ENCODE measurements at regions not wholly inside any gene's neighbourhood (a gene's known extent, or its start where the extent isn't known, plus 50 kb on each side); places are given as distances from the start of the nearest gene placed in this dataset.

DNA sequence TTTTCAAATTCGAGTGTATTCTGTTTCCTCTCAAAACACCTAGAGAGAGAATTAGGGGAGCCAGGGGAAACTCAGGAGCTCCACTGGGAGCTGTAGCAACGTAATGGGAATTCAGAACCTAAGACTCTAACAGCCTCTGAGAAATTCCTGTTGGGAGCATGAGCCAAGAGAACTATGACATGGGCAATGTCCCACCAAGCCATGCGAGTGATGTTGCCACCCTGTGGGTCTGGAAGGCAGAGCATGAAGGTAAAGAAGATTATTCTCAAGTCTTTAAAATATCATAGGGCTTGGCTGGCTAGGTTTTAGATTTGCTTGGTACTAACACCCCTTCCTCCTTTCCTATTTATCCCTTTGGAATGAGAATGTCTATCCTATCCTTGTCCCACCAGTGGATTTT, 392.6 kb upstream of the ADAMTS9 start:
- DNase-seq (ENCODE audit: low read depth in 4 of 6, low spot score in 6 of 6), result no peak
- Histone ChIP-seq H3K9me3 (ENCODE audit: control insufficient read depth, insufficient read depth, low read length) (no peaks in the 10 kb centered on the region), H3K4me3 (ENCODE audit: low read depth, low read length) (no peak overlapping the region), H3K27me3 (ENCODE audit: control insufficient read depth, insufficient read depth, low read length) (no peaks in the 10 kb centered on the region), H3K4me1 (ENCODE audit: control insufficient read depth, insufficient read depth, low read length) (no peaks in the 10 kb centered on the region), H3K36me3 (ENCODE audit: control insufficient read depth, insufficient read depth, low read length) (no peaks in the 10 kb centered on the region), H3K27ac (ENCODE audit: low read depth, low read length) (no peak overlapping the region)
- WGBS (ENCODE audit: insufficient coverage), result 86% methylated on average over 1 of the region's 3 CpGs

- H3K9me3 ChIP-seq (ENCODE audit: control insufficient read depth, insufficient read depth, low read length), result no peaks in the 10 kb centered on the region
- no peak overlapping the region for H3K4me3 ChIP-seq (ENCODE audit: low read depth, low read length)
- WGBS (ENCODE audit: insufficient coverage), result 14% methylated on average over 1 of the region's 5 CpGs
- DNase-seq (ENCODE audit: low read depth in 4 of 6, low spot score in 6 of 6), result peak in 1 of 6 donors; percentile 30
- no peaks in the 10 kb centered on the region for H3K4me1 ChIP-seq (ENCODE audit: control insufficient read depth, insufficient read depth, low read length)
- H3K36me3 ChIP-seq (ENCODE audit: control insufficient read depth, insufficient read depth, low read length), result no peaks in the 10 kb centered on the region
- H3K27ac ChIP-seq (ENCODE audit: low read depth, low read length), result no peak overlapping the region
- H3K27me3 ChIP-seq (ENCODE audit: control insufficient read depth, insufficient read depth, low read length), result no peaks in the 10 kb centered on the region
Observed at GRCh38 chr3:65079560-65079959, 391.8 kb upstream of the ADAMTS9 start.

DNA sequence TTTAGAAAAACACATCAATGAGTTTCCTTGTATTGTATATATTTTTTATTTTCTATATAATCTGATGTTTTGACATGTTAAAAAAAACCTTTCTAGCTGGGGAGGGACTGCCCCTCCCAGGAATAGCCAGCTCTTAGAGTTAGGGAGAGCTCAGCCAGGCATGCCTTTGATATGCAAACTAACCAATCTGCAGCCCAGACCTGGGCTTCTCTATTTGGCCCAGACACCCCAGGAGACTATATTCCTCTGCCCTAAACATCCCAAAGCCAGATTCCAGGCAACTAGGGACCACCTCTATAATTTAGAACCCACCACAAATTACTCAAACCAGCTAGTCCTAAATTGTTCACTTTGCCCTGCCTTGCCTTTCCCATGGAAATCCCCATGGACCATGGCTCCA, 390.9 kb upstream of the ADAMTS9 start:
- H3K27me3 ChIP-seq (ENCODE audit: control insufficient read depth, insufficient read depth, low read length), result no peaks in the 10 kb centered on the region
- no peaks in the 10 kb centered on the region for H3K9me3 ChIP-seq (ENCODE audit: control insufficient read depth, insufficient read depth, low read length)
- no peaks in the 10 kb centered on the region for H3K4me1 ChIP-seq (ENCODE audit: control insufficient read depth, insufficient read depth, low read length)
- no peak for DNase-seq (ENCODE audit: low read depth in 4 of 6, low spot score in 6 of 6)
- no peaks in the 10 kb centered on the region for H3K36me3 ChIP-seq (ENCODE audit: control insufficient read depth, insufficient read depth, low read length)
- H3K27ac ChIP-seq (ENCODE audit: low read depth, low read length), result no peak overlapping the region
- no peak overlapping the region for H3K4me3 ChIP-seq (ENCODE audit: low read depth, low read length)

- no peaks in the 10 kb centered on the region for H3K36me3 ChIP-seq (ENCODE audit: control insufficient read depth, insufficient read depth, low read length)
- DNase-seq (ENCODE audit: low read depth in 4 of 6, low spot score in 6 of 6), result no peak
- H3K4me1 ChIP-seq (ENCODE audit: control insufficient read depth, insufficient read depth, low read length), result no peaks in the 10 kb centered on the region
- H3K27me3 ChIP-seq (ENCODE audit: control insufficient read depth, insufficient read depth, low read length), result no peaks in the 10 kb centered on the region
- H3K27ac ChIP-seq (ENCODE audit: low read depth, low read length), result no peak overlapping the region
- 100% methylated on average over 2 of the region's 2 CpGs for WGBS (ENCODE audit: insufficient coverage)
- no peaks in the 10 kb centered on the region for H3K9me3 ChIP-seq (ENCODE audit: control insufficient read depth, insufficient read depth, low read length)
- no peak overlapping the region for H3K4me3 ChIP-seq (ENCODE audit: low read depth, low read length)
Observed at GRCh38 chr3:65077124-65077523, 389.3 kb upstream of the ADAMTS9 start.

DNA sequence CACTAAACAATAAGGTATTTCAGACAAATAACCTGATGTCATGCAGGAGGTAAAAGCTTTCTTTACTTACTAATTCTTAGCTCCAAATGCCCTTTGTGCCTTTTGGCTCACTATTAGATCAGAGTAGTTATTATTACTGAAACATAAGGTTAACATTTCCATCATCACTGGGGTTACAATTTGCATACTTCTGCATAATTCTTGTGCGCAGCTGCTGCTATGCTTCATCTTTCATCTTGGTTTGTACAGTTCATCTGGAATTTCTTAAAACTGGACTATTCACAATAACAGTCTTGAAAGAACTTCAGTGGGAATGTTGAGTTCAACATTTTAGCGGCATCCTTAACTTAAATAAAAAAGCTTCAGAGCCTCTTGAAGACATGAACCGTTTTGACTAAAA, 383.2 kb upstream of the ADAMTS9 start:
- H3K4me1 ChIP-seq (ENCODE audit: control insufficient read depth, insufficient read depth, low read length), result no peaks in the 10 kb centered on the region
- no peaks in the 10 kb centered on the region for H3K9me3 ChIP-seq (ENCODE audit: control insufficient read depth, insufficient read depth, low read length)
- H3K27ac ChIP-seq (ENCODE audit: low read depth, low read length), result no peak overlapping the region
- no peak overlapping the region for H3K4me3 ChIP-seq (ENCODE audit: low read depth, low read length)
- no CpG with 5 or more reads among the region's 3 CpGs for WGBS (ENCODE audit: insufficient coverage)
- DNase-seq (ENCODE audit: low read depth in 4 of 6, low spot score in 6 of 6), result no peak
- H3K36me3 ChIP-seq (ENCODE audit: control insufficient read depth, insufficient read depth, low read length), result no peaks in the 10 kb centered on the region
- no peaks in the 10 kb centered on the region for H3K27me3 ChIP-seq (ENCODE audit: control insufficient read depth, insufficient read depth, low read length)

GRCh38 chr3:65060904-65061303, 373.1 kb upstream of the ADAMTS9 start:
- H3K27me3 ChIP-seq (ENCODE audit: control insufficient read depth, insufficient read depth, low read length), result no peaks in the 10 kb centered on the region
- no peak overlapping the region for H3K4me3 ChIP-seq (ENCODE audit: low read depth, low read length)
- no peaks in the 10 kb centered on the region for H3K36me3 ChIP-seq (ENCODE audit: control insufficient read depth, insufficient read depth, low read length)
- no peak for DNase-seq (ENCODE audit: low read depth in 4 of 6, low spot score in 6 of 6)
- no peaks in the 10 kb centered on the region for H3K9me3 ChIP-seq (ENCODE audit: control insufficient read depth, insufficient read depth, low read length)
- no peaks in the 10 kb centered on the region for H3K4me1 ChIP-seq (ENCODE audit: control insufficient read depth, insufficient read depth, low read length)
- no peak overlapping the region for H3K27ac ChIP-seq (ENCODE audit: low read depth, low read length)
- WGBS (ENCODE audit: insufficient coverage), result 89% methylated on average over 1 of the region's 2 CpGs

DNA sequence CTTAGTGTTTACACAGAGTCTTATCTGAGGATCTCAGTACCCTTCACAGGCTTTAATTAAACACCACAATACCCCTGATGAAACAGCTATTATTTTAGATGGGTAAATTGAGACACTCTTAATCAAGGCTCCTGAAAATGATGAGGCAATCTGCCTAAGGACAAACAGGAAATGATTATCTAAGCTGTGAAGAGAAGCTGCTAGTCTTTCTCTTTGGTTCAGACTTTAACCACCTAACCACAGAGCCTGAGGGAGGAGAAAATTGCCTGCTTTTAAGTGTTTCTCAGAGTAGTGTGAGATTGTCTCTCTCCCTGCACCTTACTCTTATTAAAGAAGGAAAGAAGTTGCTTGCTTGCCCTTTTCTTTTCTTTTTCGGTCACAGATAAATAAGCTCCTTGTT, 364.3 kb upstream of the ADAMTS9 start:
- 33% methylated on average over 1 of the region's 1 CpG for WGBS (ENCODE audit: insufficient coverage)
- H3K27me3 ChIP-seq (ENCODE audit: control insufficient read depth, insufficient read depth, low read length), result no peaks in the 10 kb centered on the region
- DNase-seq (ENCODE audit: low read depth in 4 of 6, low spot score in 6 of 6), result peak in 1 of 6 donors; percentile 17
- H3K4me3 ChIP-seq (ENCODE audit: low read depth, low read length), result no peak overlapping the region
- H3K36me3 ChIP-seq (ENCODE audit: control insufficient read depth, insufficient read depth, low read length), result no peaks in the 10 kb centered on the region
- H3K4me1 ChIP-seq (ENCODE audit: control insufficient read depth, insufficient read depth, low read length), result no peaks in the 10 kb centered on the region
- H3K9me3 ChIP-seq (ENCODE audit: control insufficient read depth, insufficient read depth, low read length), result no peaks in the 10 kb centered on the region
- no peak overlapping the region for H3K27ac ChIP-seq (ENCODE audit: low read depth, low read length)

DNA sequence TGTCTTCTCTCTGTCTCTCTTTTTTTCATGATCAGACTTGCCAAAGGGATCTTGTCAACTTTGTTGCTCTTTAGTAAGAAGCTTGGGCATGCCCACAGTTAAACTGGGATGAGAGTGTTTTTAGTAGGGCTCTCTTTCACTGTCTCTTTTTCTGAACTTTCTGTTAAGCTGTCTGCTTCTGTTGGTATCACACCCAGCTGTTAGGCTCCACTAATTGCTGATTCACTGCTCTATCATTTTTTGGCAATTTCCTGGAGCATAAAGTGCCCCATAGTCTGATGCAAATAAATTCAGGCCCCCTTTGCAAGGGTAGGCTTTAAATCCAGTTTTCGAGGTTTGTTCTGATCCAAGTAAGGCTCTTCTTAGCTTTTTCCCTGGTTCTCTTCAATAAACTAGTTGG, 360.4 kb upstream of the ADAMTS9 start:
- H3K27ac ChIP-seq (ENCODE audit: low read depth, low read length), result no peak overlapping the region
- no peaks in the 10 kb centered on the region for H3K4me1 ChIP-seq (ENCODE audit: control insufficient read depth, insufficient read depth, low read length)
- no peaks in the 10 kb centered on the region for H3K27me3 ChIP-seq (ENCODE audit: control insufficient read depth, insufficient read depth, low read length)
- H3K9me3 ChIP-seq (ENCODE audit: control insufficient read depth, insufficient read depth, low read length), result peaks cover 2% of the 10 kb centered on the region
- no peak overlapping the region for H3K4me3 ChIP-seq (ENCODE audit: low read depth, low read length)
- no CpG with 5 or more reads among the region's 1 CpG for WGBS (ENCODE audit: insufficient coverage)
- no peaks in the 10 kb centered on the region for H3K36me3 ChIP-seq (ENCODE audit: control insufficient read depth, insufficient read depth, low read length)
- no peak for DNase-seq (ENCODE audit: low read depth in 4 of 6, low spot score in 6 of 6)

- Histone ChIP-seq H3K9me3 (ENCODE audit: control insufficient read depth, insufficient read depth, low read length) (peaks cover 2% of the 10 kb centered on the region), H3K36me3 (ENCODE audit: control insufficient read depth, insufficient read depth, low read length) (no peaks in the 10 kb centered on the region)
- WGBS (ENCODE audit: insufficient coverage), result no CpG with 5 or more reads among the region's 1 CpG
Observed at GRCh38 chr3:65045138-65045537, 357.3 kb upstream of the ADAMTS9 start.

DNA sequence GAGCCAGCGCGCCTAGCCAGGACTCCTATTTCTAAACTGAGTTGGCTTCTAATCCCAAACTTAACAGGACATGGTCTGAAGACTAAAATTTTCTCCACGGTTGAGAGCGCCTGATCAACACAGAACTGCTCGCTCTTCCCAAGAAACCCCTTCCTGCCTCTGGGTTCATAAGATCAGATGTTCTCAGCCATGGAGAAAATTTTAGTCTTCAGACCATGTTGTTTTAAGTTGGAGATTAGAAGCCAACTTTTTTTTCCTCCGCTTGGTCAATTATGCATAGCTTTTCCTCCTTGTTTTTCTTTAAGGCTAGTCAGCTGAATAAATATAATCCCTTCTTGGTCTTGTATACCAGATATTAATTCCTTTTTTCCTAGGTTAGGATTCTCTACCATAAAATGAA, 356.6 kb upstream of the ADAMTS9 start:
- Histone ChIP-seq H3K27me3 (ENCODE audit: control insufficient read depth, insufficient read depth, low read length) (no peaks in the 10 kb centered on the region), H3K9me3 (ENCODE audit: control insufficient read depth, insufficient read depth, low read length) (peaks cover 2% of the 10 kb centered on the region), H3K4me1 (ENCODE audit: control insufficient read depth, insufficient read depth, low read length) (no peaks in the 10 kb centered on the region), H3K27ac (ENCODE audit: low read depth, low read length) (no peak overlapping the region), H3K4me3 (ENCODE audit: low read depth, low read length) (no peak overlapping the region), H3K36me3 (ENCODE audit: control insufficient read depth, insufficient read depth, low read length) (no peaks in the 10 kb centered on the region)
- WGBS (ENCODE audit: insufficient coverage), result 89% methylated on average over 3 of the region's 6 CpGs
- no peak for DNase-seq (ENCODE audit: low read depth in 4 of 6, low spot score in 6 of 6)

More at GRCh38 chr3:65045138-65045537, 357.3 kb upstream of the ADAMTS9 start:
- no peak for DNase-seq (ENCODE audit: low read depth in 4 of 6, low spot score in 6 of 6)
- Histone ChIP-seq H3K27me3 (ENCODE audit: control insufficient read depth, insufficient read depth, low read length) (no peaks in the 10 kb centered on the region), H3K27ac (ENCODE audit: low read depth, low read length) (no peak overlapping the region), H3K4me3 (ENCODE audit: low read depth, low read length) (no peak overlapping the region), H3K4me1 (ENCODE audit: control insufficient read depth, insufficient read depth, low read length) (no peaks in the 10 kb centered on the region)
